ENCODE measurements at regions not wholly inside any gene's neighbourhood (a gene's known extent, or its start where the extent isn't known, plus 50 kb on each side); places are given as distances from the start of the nearest gene placed in this dataset.

GRCh38 chr9:95679874-95680273 lies 163.1 kb upstream of the PTCH1 start:
- intact Hi-C loops (cut with micrococcal nuclease) = no loop called here
- no peak for ATAC-seq
- DNase-seq = no peak
- no peaks in the 10 kb centered on the region for H3K79me2 ChIP-seq (ENCODE audit: low read length)
- no peaks in the 10 kb centered on the region for H3F3A ChIP-seq (ENCODE audit: low read length, unreplicated experiment)
- no peak overlapping the region for H3K27ac ChIP-seq (ENCODE audit: low read length)
- TF ChIP-seq EZH2 (IDR thresholded peaks at IDR 0.05; ENCODE audit: low read length, unreplicated experiment) (no peak), CTCF (conservative IDR thresholded peaks at IDR 0.05; ENCODE audit: low read depth, low read length) (no peak), EZH2phosphoT487 (IDR thresholded peaks at IDR 0.05; ENCODE audit: borderline replicate concordance, low read length) (no peak)
- CTCF ChIA-PET = no interaction called here
- no peaks in the 10 kb centered on the region for H3K9me2 ChIP-seq (replicated peaks; ENCODE audit: low read length)
- no peak overlapping the region for H2AFZ ChIP-seq (ENCODE audit: low read length)
- H3K9ac ChIP-seq (ENCODE audit: low read length) = no peak overlapping the region
- no peaks in the 10 kb centered on the region for H3K36me3 ChIP-seq (ENCODE audit: low read depth, low read length)
- H3K9me3 ChIP-seq (ENCODE audit: low read length) = no peaks in the 10 kb centered on the region
- H3K4me1 ChIP-seq (ENCODE audit: insufficient read depth, low read length) = no peaks in the 10 kb centered on the region
- peaks cover 9% of the 10 kb centered on the region; the same call in 1 of the 2 replicates for H3K27me3 ChIP-seq (ENCODE audit: low read length)
- no peaks in the 10 kb centered on the region for H4K20me1 ChIP-seq (ENCODE audit: low read length)
- BruUV-seq (replicated peaks) = no TSS peak
- POLR2A ChIA-PET (ENCODE audit: unreplicated experiment) = no interaction called here
- no peak overlapping the region for H3K4me2 ChIP-seq (ENCODE audit: low read length)
- no peak overlapping the region for H3K4me3 ChIP-seq (ENCODE audit: low read length)

DNA sequence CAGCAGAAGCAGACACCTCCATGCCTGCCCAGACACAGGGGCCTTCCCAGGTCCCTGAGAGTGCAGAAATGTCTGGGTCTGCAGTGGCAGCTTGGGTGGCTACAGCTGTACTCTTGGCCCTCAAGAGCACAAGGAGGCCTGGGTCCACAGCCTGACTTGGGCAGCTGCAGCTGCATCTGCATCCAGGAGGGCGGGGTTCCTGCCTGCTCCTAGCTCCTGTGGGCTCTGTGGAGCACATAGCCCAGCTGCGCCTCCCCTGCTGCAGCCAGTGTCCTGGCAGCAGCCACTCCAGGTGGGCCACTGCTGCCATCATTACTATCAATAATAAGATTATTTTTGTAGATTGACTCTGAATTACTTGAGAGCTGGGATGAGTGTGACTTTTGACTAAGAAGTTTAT lies 162.0 kb upstream of the PTCH1 start:
- TF ChIP-seq CTCF (conservative IDR thresholded peaks at IDR 0.05; ENCODE audit: low read depth, low read length) (no peak), EZH2 (IDR thresholded peaks at IDR 0.05; ENCODE audit: low read length, unreplicated experiment) (no peak), EZH2phosphoT487 (IDR thresholded peaks at IDR 0.05; ENCODE audit: borderline replicate concordance, low read length) (no peak)
- Histone ChIP-seq H3K4me1 (ENCODE audit: insufficient read depth, low read length) (no peaks in the 10 kb centered on the region), H4K20me1 (ENCODE audit: low read length) (no peaks in the 10 kb centered on the region), H3K36me3 (ENCODE audit: low read depth, low read length) (no peaks in the 10 kb centered on the region), H3K4me3 (ENCODE audit: low read length) (no peak overlapping the region), H2AFZ (ENCODE audit: low read length) (no peak overlapping the region), H3K9me3 (ENCODE audit: low read length) (no peaks in the 10 kb centered on the region), H3K27me3 (ENCODE audit: low read length) (peaks cover 9% of the 10 kb centered on the region; the same call in 1 of the 2 replicates), H3K79me2 (ENCODE audit: low read length) (no peaks in the 10 kb centered on the region), H3K27ac (ENCODE audit: low read length) (no peak overlapping the region), H3K9me2 (replicated peaks; ENCODE audit: low read length) (no peaks in the 10 kb centered on the region), H3K4me2 (ENCODE audit: low read length) (no peak overlapping the region), H3K9ac (ENCODE audit: low read length) (no peak overlapping the region), H3F3A (ENCODE audit: low read length, unreplicated experiment) (no peaks in the 10 kb centered on the region)
- BruUV-seq (replicated peaks) = no TSS peak
- ChIA-PET POLR2A (ENCODE audit: unreplicated experiment) (no interaction called here), CTCF (no interaction called here)
- ATAC-seq (no peak), DNase-seq (no peak)
- intact Hi-C loops (cut with micrococcal nuclease) = no loop called here

- BruUV-seq (replicated peaks) = no TSS peak
- Histone ChIP-seq H3F3A (ENCODE audit: low read length, unreplicated experiment) (no peaks in the 10 kb centered on the region), H3K27ac (ENCODE audit: low read length) (no peak overlapping the region), H3K4me1 (ENCODE audit: insufficient read depth, low read length) (no peaks in the 10 kb centered on the region), H3K9me2 (replicated peaks; ENCODE audit: low read length) (no peaks in the 10 kb centered on the region), H4K20me1 (ENCODE audit: low read length) (no peaks in the 10 kb centered on the region), H3K9ac (ENCODE audit: low read length) (no peak overlapping the region), H3K27me3 (ENCODE audit: low read length) (peaks cover 67% of the 10 kb centered on the region), H3K4me2 (ENCODE audit: low read length) (no peak overlapping the region), H2AFZ (ENCODE audit: low read length) (no peak overlapping the region), H3K36me3 (ENCODE audit: low read depth, low read length) (no peaks in the 10 kb centered on the region), H3K9me3 (ENCODE audit: low read length) (no peaks in the 10 kb centered on the region), H3K4me3 (ENCODE audit: low read length) (no peak overlapping the region), H3K79me2 (ENCODE audit: low read length) (no peaks in the 10 kb centered on the region)
- ATAC-seq (no peak), DNase-seq (no peak)
- TF ChIP-seq EZH2phosphoT487 (IDR thresholded peaks at IDR 0.05; ENCODE audit: borderline replicate concordance, low read length) (no peak), CTCF (conservative IDR thresholded peaks at IDR 0.05; ENCODE audit: low read depth, low read length) (no peak), EZH2 (IDR thresholded peaks at IDR 0.05; ENCODE audit: low read length, unreplicated experiment) (no peak)
- intact Hi-C loops (cut with micrococcal nuclease) = no loop called here
- ChIA-PET CTCF (no interaction called here), POLR2A (ENCODE audit: unreplicated experiment) (no interaction called here)
These were observed 153.4 kb upstream of the PTCH1 start for GRCh38 chr9:95670122-95670521.

Data from PC-3 (cell line).